ENCODE measurements at regions not wholly inside any gene's neighbourhood (a gene's known extent, or its start where the extent isn't known, plus 50 kb on each side); places are given as distances from the start of the nearest gene placed in this dataset.

DNA sequence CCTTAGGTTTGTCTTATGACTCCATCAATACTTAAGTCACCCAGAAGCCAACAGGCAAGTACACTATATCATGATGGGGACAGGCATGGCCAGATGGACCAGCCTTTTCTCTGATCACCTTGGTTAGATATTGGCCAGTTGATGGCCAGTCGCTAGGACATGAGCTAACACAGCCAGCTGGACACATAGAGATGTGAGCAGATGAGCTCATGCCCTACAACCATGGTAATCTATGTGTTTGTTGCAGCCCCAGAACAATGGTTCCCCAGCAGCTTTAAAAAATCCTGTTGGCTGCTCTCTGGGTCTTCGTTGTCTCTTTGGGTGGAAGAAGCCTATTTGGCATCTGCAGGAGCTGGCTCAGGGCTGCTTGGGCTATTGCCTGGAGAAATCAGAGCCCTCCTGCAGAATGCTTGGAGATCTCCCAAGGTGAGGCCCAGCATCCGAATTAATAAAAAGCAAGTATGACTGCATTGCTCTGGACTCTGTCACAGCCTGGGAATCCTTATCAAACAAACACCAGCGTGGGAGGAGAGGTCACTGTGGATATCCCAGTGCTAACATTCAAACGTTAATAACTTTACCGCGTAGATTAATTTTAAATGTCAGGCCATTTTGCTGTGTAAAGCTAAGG is 62.3 kb upstream of the KLHL29 start:
- Mint-ChIP-seq H3K27me3 (peaks cover 20 to 30% (median 23%) of the 10 kb centered on the region in 3 donors), H3K9me3 (peaks cover 0 to 5% (median 0%) of the 10 kb centered on the region in 7 donors), H3K4me1 (no peaks in the 10 kb centered on the region), H3K4me3 (no peak overlapping the region), H3K36me3 (no peaks in the 10 kb centered on the region), H3K27ac (no peak overlapping the region)
- DNase-seq = no peak
- ATAC-seq (ENCODE audit: low read depth in 2 of 2) = no peak

DNA sequence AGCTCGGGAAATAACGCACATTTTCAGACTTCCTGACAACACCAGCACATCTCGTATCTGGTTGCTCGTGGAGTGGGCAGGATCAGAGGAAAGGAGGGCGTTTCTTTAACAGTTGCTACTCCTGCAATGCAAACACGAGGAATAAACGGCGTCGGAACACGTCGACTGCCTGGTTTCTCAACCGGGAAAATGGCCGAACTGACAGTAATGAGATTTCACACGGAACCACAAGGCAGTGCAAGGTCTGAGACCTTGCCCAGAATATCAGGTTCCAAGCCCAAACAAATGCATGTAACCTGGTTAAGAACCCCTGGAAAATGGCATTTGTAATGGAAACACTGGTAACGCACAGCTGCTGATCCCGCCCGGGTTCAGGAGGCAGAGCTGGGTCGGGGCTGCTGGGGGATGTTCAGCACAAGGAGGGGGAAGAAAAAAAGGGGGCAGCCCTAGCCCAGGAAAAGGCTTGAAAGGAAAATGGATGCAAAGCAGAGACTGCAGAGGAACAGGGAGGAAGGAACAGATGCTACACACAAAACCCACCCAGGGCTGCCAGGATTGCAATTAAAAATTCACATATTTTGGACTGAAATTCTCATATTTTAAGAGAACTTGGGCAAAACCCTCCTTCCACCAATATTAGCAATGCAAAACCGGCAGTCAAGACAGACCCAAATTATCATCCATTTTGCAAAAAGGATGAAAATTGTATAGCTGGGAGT is 61.6 kb upstream of the KLHL29 start:
- no peaks in the 10 kb centered on the region for H3K4me1 Mint-ChIP-seq
- peaks cover 0 to 5% (median 0%) of the 10 kb centered on the region in 7 donors for H3K9me3 Mint-ChIP-seq
- H3K36me3 Mint-ChIP-seq = no peaks in the 10 kb centered on the region
- DNase-seq (no peak), ATAC-seq (ENCODE audit: low read depth in 2 of 2) (no peak)
- H3K27ac Mint-ChIP-seq = no peak overlapping the region
- peaks cover 20 to 30% (median 23%) of the 10 kb centered on the region in 3 donors for H3K27me3 Mint-ChIP-seq
- no peak overlapping the region for H3K4me3 Mint-ChIP-seq

DNA sequence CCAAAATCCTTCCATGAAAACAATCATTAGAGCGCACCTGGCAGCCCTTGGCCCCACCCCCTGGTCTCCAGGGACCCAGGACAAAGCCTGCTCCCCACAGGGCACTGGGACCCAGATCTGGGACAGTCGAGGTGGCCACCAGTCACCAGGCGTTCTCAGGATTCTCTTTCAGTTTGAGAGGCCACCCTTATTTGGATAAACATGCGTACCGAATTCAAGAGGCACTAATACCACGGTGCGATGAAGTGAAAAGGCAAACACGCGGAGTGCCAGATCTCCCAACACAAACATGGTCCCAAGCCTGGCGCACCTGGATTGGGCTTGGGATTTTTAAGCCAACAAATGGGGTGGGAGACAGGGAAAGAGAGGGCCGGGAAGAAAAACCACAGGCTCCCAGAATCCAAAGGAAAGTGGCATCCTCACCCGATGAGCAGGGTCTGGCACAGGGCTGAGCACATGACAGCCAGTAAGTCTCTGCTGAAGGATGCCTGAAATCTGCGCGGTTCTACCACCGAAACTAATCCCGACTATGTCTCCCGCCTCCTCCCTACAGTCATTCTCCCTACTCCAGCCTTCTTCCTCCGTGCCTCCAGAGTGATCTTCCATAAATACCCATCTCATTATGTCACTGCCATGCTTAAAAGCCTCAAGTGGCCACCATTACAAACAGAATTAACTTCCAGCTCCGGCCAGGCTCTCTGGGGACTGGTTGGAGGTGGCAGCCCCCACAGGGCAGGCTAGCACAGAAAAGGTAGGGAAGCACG is 60.9 kb upstream of the KLHL29 start:
- no peak overlapping the region for H3K4me3 Mint-ChIP-seq
- no peak overlapping the region for H3K27ac Mint-ChIP-seq
- peaks cover 20 to 36% (median 23%) of the 10 kb centered on the region in 3 donors for H3K27me3 Mint-ChIP-seq
- peaks cover 0 to 5% (median 0%) of the 10 kb centered on the region in 7 donors for H3K9me3 Mint-ChIP-seq
- ATAC-seq (ENCODE audit: low read depth in 2 of 2) (no peak), DNase-seq (no peak)
- no peaks in the 10 kb centered on the region for H3K36me3 Mint-ChIP-seq
- no peaks in the 10 kb centered on the region for H3K4me1 Mint-ChIP-seq

DNA sequence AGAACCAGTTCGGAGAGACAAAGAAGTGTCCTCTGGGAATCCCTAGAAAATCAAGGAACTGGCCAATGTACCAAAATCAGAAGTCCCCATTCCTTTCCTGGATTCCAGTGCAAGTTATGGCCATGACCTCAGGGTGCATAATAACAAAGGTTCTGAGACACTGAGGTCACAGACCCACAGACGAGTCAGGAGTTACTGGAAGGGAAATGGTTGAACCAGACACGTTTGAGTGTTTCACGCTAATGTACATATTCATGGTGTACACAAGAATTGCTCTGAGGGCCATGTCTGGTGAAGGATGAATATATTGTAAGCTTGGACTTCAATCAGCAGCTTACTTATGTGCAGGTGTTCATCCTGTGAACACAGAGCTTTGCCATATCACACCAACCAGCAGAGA is 58.6 kb upstream of the KLHL29 start:
- Mint-ChIP-seq H3K9me3 (peaks cover 0 to 5% (median 0%) of the 10 kb centered on the region in 7 donors), H3K4me1 (no peaks in the 10 kb centered on the region), H3K27me3 (peaks cover 11 to 33% (median 29%) of the 10 kb centered on the region in 3 donors), H3K27ac (no peak overlapping the region), H3K4me3 (no peak overlapping the region), H3K36me3 (no peaks in the 10 kb centered on the region)
- no peak for ATAC-seq (ENCODE audit: low read depth in 2 of 2)
- no peak for DNase-seq

DNA sequence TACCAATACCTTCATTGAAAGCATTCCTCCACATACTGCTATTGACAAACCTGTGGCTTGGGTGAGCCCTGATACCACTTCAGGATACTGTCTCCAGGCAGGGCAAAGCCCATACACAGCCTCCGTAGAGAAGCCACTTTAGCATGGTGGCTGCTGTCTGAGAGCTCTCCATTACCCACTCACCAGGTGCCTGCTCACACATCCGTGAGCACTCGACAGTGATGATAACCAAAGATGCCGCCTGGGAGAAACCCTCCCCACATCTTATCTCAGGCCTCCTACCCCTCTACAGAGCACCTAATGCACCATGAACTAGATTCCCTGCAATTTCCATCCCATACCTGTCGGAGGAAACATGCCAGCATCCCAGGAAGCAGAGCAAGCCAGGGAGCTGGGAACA is 57.6 kb upstream of the KLHL29 start:
- peaks cover 0 to under 1% (median 0%) of the 10 kb centered on the region in 7 donors for H3K9me3 Mint-ChIP-seq
- ATAC-seq (ENCODE audit: low read depth in 2 of 2) = no peak
- DNase-seq = no peak
- no peak overlapping the region for H3K27ac Mint-ChIP-seq
- no peak overlapping the region for H3K4me3 Mint-ChIP-seq
- H3K4me1 Mint-ChIP-seq = no peaks in the 10 kb centered on the region
- no peaks in the 10 kb centered on the region for H3K36me3 Mint-ChIP-seq
- H3K27me3 Mint-ChIP-seq = peaks cover 14 to 35% (median 18%) of the 10 kb centered on the region in 3 donors

DNA sequence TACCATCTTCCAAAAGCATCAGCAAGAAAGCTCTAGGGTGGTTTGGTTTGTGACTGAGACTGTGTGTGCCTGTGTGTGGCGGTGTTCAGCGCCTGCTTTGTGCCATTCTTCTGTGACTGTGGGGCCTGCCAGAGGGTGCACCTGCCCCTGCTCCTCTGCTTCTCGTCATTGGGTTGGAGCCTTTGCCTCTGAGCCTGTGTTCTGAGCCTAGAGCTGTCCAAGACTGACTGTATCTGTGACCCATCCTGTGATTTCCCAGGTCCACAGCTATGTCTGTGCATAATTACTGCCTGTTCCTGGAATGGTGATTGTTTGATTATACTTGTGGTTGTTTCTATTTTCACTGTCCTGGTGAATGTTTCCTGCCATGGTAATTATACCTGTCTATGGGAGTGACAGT is 57.1 kb upstream of the KLHL29 start:
- no peak for ATAC-seq (ENCODE audit: low read depth in 2 of 2)
- DNase-seq = no peak
- Mint-ChIP-seq H3K27me3 (peaks cover 12 to 33% (median 16%) of the 10 kb centered on the region in 3 donors), H3K4me1 (no peaks in the 10 kb centered on the region), H3K27ac (no peak overlapping the region), H3K4me3 (no peak overlapping the region), H3K9me3 (no peaks in the 10 kb centered on the region), H3K36me3 (no peaks in the 10 kb centered on the region)

DNA sequence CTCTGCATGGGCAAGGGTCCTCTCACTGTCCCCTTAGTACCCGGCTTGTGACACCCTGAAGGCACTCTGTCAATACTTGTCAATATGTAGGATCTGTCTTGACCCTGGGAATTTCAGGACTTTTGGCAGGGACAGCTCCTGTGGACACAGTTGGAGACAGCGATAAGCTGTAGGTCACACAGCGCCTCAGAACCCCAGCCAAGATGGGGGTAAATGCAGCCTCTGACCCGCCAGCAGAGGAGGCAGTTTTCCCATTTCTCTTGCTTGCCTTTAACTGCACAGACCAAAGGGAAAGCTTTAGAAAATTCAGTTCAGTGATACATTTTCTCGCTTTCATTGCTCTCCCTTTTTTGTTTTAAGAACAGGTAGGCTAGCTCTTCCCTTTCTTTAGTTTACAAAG is 54.8 kb upstream of the KLHL29 start:
- H3K27me3 Mint-ChIP-seq = peaks cover 8 to 42% (median 14%) of the 10 kb centered on the region in 3 donors
- no peak overlapping the region for H3K4me3 Mint-ChIP-seq
- ATAC-seq (ENCODE audit: low read depth in 2 of 2) = no peak
- H3K27ac Mint-ChIP-seq = peak overlapping the region in 1 of 6 donors; percentile 21
- H3K4me1 Mint-ChIP-seq = no peaks in the 10 kb centered on the region
- no peaks in the 10 kb centered on the region for H3K9me3 Mint-ChIP-seq
- no peak for DNase-seq
- no peaks in the 10 kb centered on the region for H3K36me3 Mint-ChIP-seq
